GM12878 (cell line): ENCODE measurements at regions not wholly inside any gene's neighbourhood (a gene's known extent, or its start where the extent isn't known, plus 50 kb on each side); places are given as distances from the start of the nearest gene placed in this dataset.

ENCODE experiments used
- ATAC-seq: fragments of 200-7000 bp; cut with Tn5 transposase; 3 replicates; pipeline ENCODE4 v1.9.1; 2020; ENCODE audit warnings: mild to moderate bottlenecking, moderate library complexity
- BruUV-seq: library from RNA; stranded (reverse); fragments of 400-500 nt; replicated peaks from 2 replicates; lab custom pipeline; 2021; lab: Mats Ljungman, UMichigan
- CTCF ChIA-PET: fragments of 300-600 bp; sonication (Branson Sonifier 250); formaldehyde crosslinking; extraction: SDS; loops from one replicate; lab custom pipeline; 2021; ENCODE audit warnings: inconsistent platforms; lab: Yijun Ruan, JAX
- POLR2A ChIA-PET: fragments of 350-600 bp; formaldehyde crosslinking; extraction: SDS; loops from one replicate; lab custom pipeline; 2021; ENCODE audit warnings: inconsistent platforms; lab: Charles Lee
- RAD21 ChIA-PET: fragments of 300-600 bp; sonication (Branson Sonifier 250); formaldehyde crosslinking; loops from one replicate; lab custom pipeline; 2023; ENCODE audit warnings: antibody characterized with exemption; ENCODE audit not compliant: unreplicated experiment; lab: Charles Lee
- SMC1A ChIA-PET: fragments of 300-600 bp; sonication (Branson Sonifier 250); formaldehyde crosslinking; loops from one replicate; lab custom pipeline; 2023; ENCODE audit not compliant: unreplicated experiment, uncharacterized antibody; lab: Charles Lee
- DNase-seq: peaks from one replicate; pipeline ENCODE4 v3.0.0-alpha.2; 2011; ENCODE audit warnings: low read depth, low spot score
- FAIRE-seq: peaks from 3 replicates; lab custom pipeline; 2011; peaks lifted over from hg19 to GRCh38; lab: Jason Lieb, UNC
- H2AFZ ChIP-seq: 2 replicates; pipeline ENCODE4 v1.6.0; 2011; ENCODE audit warnings: low read depth, low read length, control low read depth; ENCODE audit not compliant: control insufficient read depth
- H3K27ac ChIP-seq: 2 replicates; pipeline ENCODE4 v1.5.1; 2011; ENCODE audit warnings: control low read depth; ENCODE audit not compliant: control insufficient read depth, insufficient read depth
- H3K27me3 ChIP-seq, 2 experiments: replicated peaks in 1 of 2; 2 replicates each; pipeline versions ENCODE4 v1.6.0 to v1.6.1; 2011; ENCODE audit warnings: low read length in 1 of 2; ENCODE audit not compliant: control insufficient read depth in 2 of 2, insufficient read depth in 2 of 2
- H3K36me3 ChIP-seq, 2 experiments: 2 replicates each; pipeline ENCODE4 v1.5.1; 2011; ENCODE audit warnings: low read length in 1 of 2; ENCODE audit not compliant: control insufficient read depth in 2 of 2, insufficient read depth in 2 of 2
- H3K4me1 ChIP-seq: 2 replicates; pipeline ENCODE4 v1.6.1; 2011; ENCODE audit warnings: mild to moderate bottlenecking, low read length, moderate library complexity, mixed read lengths; ENCODE audit not compliant: control insufficient read depth, insufficient read depth
- H3K4me2 ChIP-seq: 2 replicates; pipeline ENCODE4 v1.6.0; 2011; ENCODE audit warnings: control low read depth; ENCODE audit not compliant: control insufficient read depth, insufficient read depth
- H3K4me3 ChIP-seq: fragments of 200-600 bp; sonication (generic); 2 replicates; pipeline ENCODE4 v1.5.1; 2016
- H3K79me2 ChIP-seq: 2 replicates; pipeline ENCODE4 v1.6.0; 2011; ENCODE audit warnings: low read length; ENCODE audit not compliant: control insufficient read depth, insufficient read depth
- H3K9ac ChIP-seq: 2 replicates; pipeline ENCODE4 v1.8.0; 2011; ENCODE audit warnings: low read length, control low read depth, mixed read lengths; ENCODE audit not compliant: control insufficient read depth, insufficient read depth
- H3K9me3 ChIP-seq: replicated peaks from 3 replicates; pipeline ENCODE4 v1.5.1; 2011; ENCODE audit warnings: mild to moderate bottlenecking, low read length; ENCODE audit not compliant: control insufficient read depth, insufficient read depth
- H4K20me1 ChIP-seq: 2 replicates; pipeline ENCODE4 v1.6.0; 2011; ENCODE audit not compliant: control insufficient read depth, insufficient read depth
- ASH2L ChIP-seq: fragments of 300-600, 200-600 bp; sonication (generic); IDR thresholded peaks from 2 replicates; pipeline ENCODE4 v1.6.1; 2017; ENCODE audit warnings: low read depth, mild to moderate bottlenecking, borderline replicate concordance
- BACH1 ChIP-seq: fragments of 450-650 bp; IDR thresholded peaks from 2 replicates; pipeline ENCODE4 v1.6.1; 2017; ENCODE audit warnings: mild to moderate bottlenecking, borderline replicate concordance
- CEBPB ChIP-seq, 2 experiments: fragments of 150-350 bp in 1 of 2; IDR thresholded peaks; 2 replicates each; pipeline ENCODE4 v1.6.1; 2012 to 2014; ENCODE audit warnings: low read depth in 2 of 2, low read length in 2 of 2, borderline replicate concordance in 1 of 2, inconsistent platforms in 1 of 2
- EED ChIP-seq: sonication (generic); IDR thresholded peaks from 2 replicates; pipeline ENCODE4 v1.6.1; 2016; ENCODE audit warnings: antibody characterized with exemption, low read depth
- ETV6 ChIP-seq, 2 experiments: fragments of 450-650 bp in 1 of 2; IDR thresholded peaks in 1 of 2; conservative IDR thresholded peaks in 1 of 2; 2 replicates each; pipeline ENCODE4 v1.6.1; 2014; ENCODE audit warnings: antibody characterized with exemption in 1 of 2, borderline replicate concordance in 1 of 2, low read depth in 1 of 2, mild to moderate bottlenecking in 1 of 2, moderate library complexity in 1 of 2
- HCFC1 ChIP-seq: fragments of 150-350 bp; IDR thresholded peaks from 2 replicates; pipeline ENCODE4 v1.6.1; 2014; ENCODE audit warnings: low read length
- IKZF1 ChIP-seq: fragments of 450-650 bp; conservative IDR thresholded peaks from 2 replicates; pipeline ENCODE4 v1.6.1; 2017; ENCODE audit warnings: antibody characterized with exemption, mild to moderate bottlenecking
- PAX5 ChIP-seq: IDR thresholded peaks from 2 replicates; pipeline ENCODE4 v1.6.1; 2011; ENCODE audit warnings: low read depth, low read length, borderline replicate concordance
- STAT1 ChIP-seq: fragments of 450-650 bp; conservative IDR thresholded peaks from 2 replicates; pipeline ENCODE4 v1.6.1; 2014; ENCODE audit warnings: antibody characterized with exemption, mild to moderate bottlenecking
- ZNF217 ChIP-seq: fragments of 450-650 bp; IDR thresholded peaks from 2 replicates; pipeline ENCODE4 v1.6.1; 2017; ENCODE audit warnings: antibody characterized with exemption, mild to moderate bottlenecking
- ZNF24 ChIP-seq: fragments of 450-650 bp; IDR thresholded peaks from 2 replicates; pipeline ENCODE4 v1.6.1; 2017; ENCODE audit warnings: antibody characterized with exemption, mild to moderate bottlenecking
- WGBS: methylation state at CpG from one replicate; pipeline ENCODE4 v1.1.6; 2016; ENCODE audit warnings: low lambda C conversion rate; ENCODE audit not compliant: insufficient replicate concordance, insufficient coverage; ENCODE audit errors: missing lambda C conversion rate; 5-methylcytosine and 5-hydroxymethylcytosine counted together
- in situ Hi-C: fragments of 300-500 bp; cut with MboI; formaldehyde crosslinking; loops from 9 replicates; pipeline ENCODE4 v1.14.3; 2018; ENCODE audit warnings: mixed read lengths
- intact Hi-C: fragments of 100-400 bp; cut with micrococcal nuclease; formaldehyde crosslinking; loops from one replicate; pipeline ENCODE4 v1.14.2; 2022; ENCODE audit not compliant: unreplicated experiment

- H3K79me2 ChIP-seq = no peaks in the 10 kb centered on the region
- no peak for FAIRE-seq
- SMC1A ChIA-PET = interaction anchor here (2.5 kb wide), 1 partner anchor 148 kb away, joined by 11 read pairs; no protein-coding TSS in a partner anchor
- peaks cover 57% of the 10 kb centered on the region for H3K4me1 ChIP-seq
- DNase-seq = no peak
- POLR2A ChIA-PET = no interaction called here
- WGBS = 95% methylated on average over 9 of the region's 9 CpGs
- no peak overlapping the region for H3K27ac ChIP-seq
- H3K36me3 ChIP-seq = no peaks in the 10 kb centered on the region; a peak in 1 of 4 replicates
- BruUV-seq = no TSS peak
- no peaks in the 10 kb centered on the region for H4K20me1 ChIP-seq
- peaks cover 8% of the 10 kb centered on the region; the same call in 2 of the 3 replicates for H3K9me3 ChIP-seq
- intact Hi-C loops = loop anchor here (5.0 kb wide), 1 partner anchor 398 kb away; the partner anchor contains the start of gene BUB3
- H3K27me3 ChIP-seq = no peaks in the 10 kb centered on the region
- H3K9ac ChIP-seq = no peak overlapping the region
- RAD21 ChIA-PET = interaction anchor here (1.0 kb wide), 1 partner anchor 392 kb away, joined by 4 read pairs; no protein-coding TSS in a partner anchor
- ATAC-seq = no peak
- in situ Hi-C loops = loop anchor here (5.0 kb wide), 3 partner anchors 158 to 508 kb away; no protein-coding TSS in a partner anchor
- CTCF ChIA-PET = interaction anchor here (0.7 to 1.0 kb wide), 2 partner anchors 8 to 373 kb away, joined by 3 read pairs; no protein-coding TSS in a partner anchor
- no peak overlapping the region for H3K4me2 ChIP-seq
- H3K4me3 ChIP-seq = no peak overlapping the region
- TF ChIP-seq PAX5 = no peak
- TF ChIP-seq EED = no peak
- TF ChIP-seq BACH1 = no peak
- no peak for TF ChIP-seq ZNF217
- TF ChIP-seq CEBPB (IDR thresholded peaks at IDR 0.05; ENCODE audit: borderline replicate concordance in 1 of 2, low read depth in 2 of 2, low read length in 2 of 2) = no peak
- TF ChIP-seq STAT1 = no peak
- no peak overlapping the region for H2AFZ ChIP-seq
Observed at GRCh38 chr10:123550675-123551096, 115.5 kb upstream of the GPR26 start.

DNA sequence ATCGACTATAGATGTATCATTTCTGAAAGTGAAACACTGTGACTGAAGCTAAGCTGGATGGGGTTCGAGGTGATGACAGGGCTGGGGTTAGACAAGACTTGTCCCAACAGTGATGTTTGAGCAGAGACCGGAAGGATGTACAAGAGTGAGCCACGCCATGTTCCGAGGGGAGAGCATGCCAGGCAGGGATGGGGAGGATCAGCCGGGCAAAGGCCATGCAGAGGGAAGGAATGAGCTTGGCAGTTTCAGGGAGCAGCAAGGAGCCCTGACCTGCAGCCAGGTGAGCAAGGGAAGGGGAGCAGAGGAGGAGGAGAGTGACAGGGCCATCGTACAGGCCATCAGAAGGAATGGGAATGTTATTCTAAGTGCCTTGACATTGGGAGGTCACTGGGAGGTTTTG lies 114.9 kb upstream of the GPR26 start:
- no peak for TF ChIP-seq HCFC1
- TF ChIP-seq ZNF24 = no peak
- no peak for TF ChIP-seq IKZF1
- TF ChIP-seq ASH2L = no peak
- no peak for TF ChIP-seq ETV6 (conservative IDR thresholded peaks at IDR 0.05 in 1 of 2, IDR thresholded peaks at IDR 0.05 in 1 of 2; ENCODE audit: borderline replicate concordance in 1 of 2, low read depth in 1 of 2)
- Histone ChIP-seq H2AFZ (no peak overlapping the region), H3K9me3 (peaks cover 5% of the 10 kb centered on the region; the same call in 2 of the 3 replicates), H4K20me1 (no peaks in the 10 kb centered on the region), H3K9ac (no peak overlapping the region), H3K27ac (no peak overlapping the region), H3K4me3 (no peak overlapping the region), H3K27me3 (no peaks in the 10 kb centered on the region), H3K79me2 (no peaks in the 10 kb centered on the region), H3K36me3 (no peaks in the 10 kb centered on the region; a peak in 1 of 4 replicates), H3K4me1 (peaks cover 63% of the 10 kb centered on the region), H3K4me2 (no peak overlapping the region)
- FAIRE-seq (no peak), ATAC-seq (no peak), DNase-seq (no peak)
- SMC1A ChIA-PET = interaction anchor here (2.5 kb wide), 1 partner anchor 149 kb away, joined by 11 read pairs; no protein-coding TSS in a partner anchor
- CTCF ChIA-PET = interaction anchor here (0.7 to 1.4 kb wide), 3 partner anchors 8 to 374 kb away, joined by 3 to 4 read pairs (median 3); no protein-coding TSS in a partner anchor
- in situ Hi-C loops (loop anchor here (5.0 kb wide), 3 partner anchors 159 to 509 kb away; no protein-coding TSS in a partner anchor), intact Hi-C loops (loop anchor here (5.0 kb wide), 1 partner anchor 399 kb away; the partner anchor contains the start of gene BUB3)
- RAD21 ChIA-PET = interaction anchor here (1.0 kb wide), 1 partner anchor 392 kb away, joined by 4 read pairs; no protein-coding TSS in a partner anchor
- WGBS = 77% methylated on average over 7 of the region's 7 CpGs
- POLR2A ChIA-PET = no interaction called here
- no TSS peak for BruUV-seq
